Urothelium cell line (cell line): ENCODE measurements at regions not wholly inside any gene's neighbourhood (a gene's known extent, or its start where the extent isn't known, plus 50 kb on each side); places are given as distances from the start of the nearest gene placed in this dataset.

Experiments used
- DNase-seq: peaks from one replicate; pipeline ENCODE4 v3.0.0; 2011; ENCODE audit warnings: low spot score, mixed read lengths
- FAIRE-seq: peaks from 2 replicates; lab custom pipeline; 2011; peaks lifted over from hg19 to GRCh38; lab: Jason Lieb, UNC

GRCh38 chr4:36702245-36702644, 420.8 kb downstream of the DTHD1 start:
- DNase-seq, result no peak
- FAIRE-seq, result no peak

DNA sequence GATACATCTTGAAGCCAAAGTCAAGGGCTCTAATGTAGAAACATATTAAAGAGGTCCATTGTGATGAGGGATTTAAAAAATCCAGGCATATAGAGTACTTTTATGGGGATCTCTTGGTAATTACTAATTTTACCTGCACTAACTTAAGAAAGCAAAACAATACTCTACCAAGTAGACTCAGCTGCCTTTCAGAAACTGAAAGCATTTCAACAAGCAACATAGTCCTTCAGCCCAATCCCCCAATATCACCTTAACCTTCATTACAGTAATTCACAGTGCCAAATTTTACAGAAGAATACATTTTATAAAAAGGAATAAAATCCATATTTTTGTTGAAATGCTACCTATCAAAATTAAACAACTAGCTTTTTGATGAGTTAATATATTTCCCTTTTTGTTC, 422.9 kb downstream of the DTHD1 start:
- DNase-seq (no peak), FAIRE-seq (no peak)

DNA sequence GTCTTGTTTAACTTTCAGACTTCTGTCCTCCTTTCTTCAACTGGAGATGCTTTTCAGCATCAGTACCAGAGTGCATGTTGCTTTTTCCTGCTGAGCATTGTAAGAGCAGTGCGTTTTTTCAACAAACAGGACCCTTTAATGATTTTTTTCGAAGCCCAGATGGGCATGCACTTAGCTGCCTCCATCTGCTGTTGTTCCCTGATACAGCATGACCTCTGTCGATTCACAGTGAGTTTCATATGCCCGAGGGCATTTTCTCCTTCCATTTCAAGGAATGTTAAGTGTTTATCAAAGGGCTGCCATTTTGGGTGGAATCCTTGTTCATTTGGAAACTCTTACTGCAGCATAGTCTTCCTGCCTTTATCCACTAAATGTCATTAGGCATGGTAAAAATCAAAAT, 428.6 kb downstream of the DTHD1 start:
- DNase-seq, result no peak
- FAIRE-seq, result no peak

- DNase-seq (no peak), FAIRE-seq (no peak)
Observed at GRCh38 chr4:36712013-36712412, 430.6 kb downstream of the DTHD1 start.

DNA sequence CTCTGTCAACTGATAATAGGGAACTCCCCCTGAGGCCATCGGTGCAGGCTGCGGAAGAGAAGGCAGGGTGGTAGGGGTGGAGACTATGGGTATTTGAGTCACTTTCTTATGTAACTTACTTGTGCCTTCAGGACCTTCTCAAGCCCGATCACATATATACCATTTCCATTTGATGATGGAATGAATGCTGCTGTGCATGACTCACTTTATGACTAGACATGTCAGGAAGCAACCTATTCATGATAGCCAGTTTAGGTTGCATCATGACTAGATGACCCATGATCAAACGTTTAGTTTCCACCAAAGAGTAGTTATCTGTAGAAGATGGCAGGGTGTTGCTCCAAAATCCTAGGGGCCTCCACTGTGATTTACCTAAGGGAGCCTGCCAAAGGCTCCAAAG, 435.5 kb downstream of the DTHD1 start:
- no peak for DNase-seq
- FAIRE-seq, result no peak

DNA sequence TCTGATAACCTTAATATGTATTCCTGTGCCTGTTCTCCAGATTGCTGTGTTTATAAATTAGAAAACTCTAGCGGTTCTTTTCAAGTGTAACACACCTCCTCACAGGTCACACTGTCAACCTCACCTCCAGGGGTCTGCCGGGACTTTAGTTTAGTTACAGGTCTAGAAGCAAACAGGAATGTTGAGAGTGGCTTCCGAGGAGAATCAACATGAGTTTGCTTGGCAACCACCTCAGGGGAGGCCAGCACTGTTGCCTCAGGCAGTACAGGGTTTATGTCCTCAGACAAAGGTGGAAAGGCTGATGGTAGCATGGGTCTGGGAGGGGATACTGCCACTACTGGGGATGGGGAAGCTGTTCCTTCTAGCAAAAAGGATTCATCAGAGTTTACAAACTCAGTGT, 438.0 kb downstream of the DTHD1 start:
- DNase-seq (no peak), FAIRE-seq (no peak)

DNA sequence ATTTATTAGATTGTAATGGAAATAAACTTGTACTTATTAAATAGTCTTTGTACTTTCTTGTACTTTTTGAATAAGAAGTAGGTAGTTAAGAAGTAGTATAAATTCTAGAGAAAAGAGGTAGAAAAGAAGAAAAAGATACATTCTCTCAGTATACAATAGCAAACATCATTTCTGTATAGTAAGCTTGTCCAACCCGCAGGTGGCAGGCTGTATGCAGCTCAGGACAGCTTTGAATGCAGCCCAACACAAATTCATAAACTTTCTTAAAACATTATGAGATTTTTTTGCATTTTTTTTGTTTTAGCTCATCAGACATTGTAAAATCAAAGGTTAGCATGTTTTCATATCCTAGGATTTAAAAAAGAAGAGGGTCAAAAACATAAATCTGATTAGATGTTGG, 441.6 kb downstream of the DTHD1 start:
- FAIRE-seq, result no peak
- no peak for DNase-seq

DNA sequence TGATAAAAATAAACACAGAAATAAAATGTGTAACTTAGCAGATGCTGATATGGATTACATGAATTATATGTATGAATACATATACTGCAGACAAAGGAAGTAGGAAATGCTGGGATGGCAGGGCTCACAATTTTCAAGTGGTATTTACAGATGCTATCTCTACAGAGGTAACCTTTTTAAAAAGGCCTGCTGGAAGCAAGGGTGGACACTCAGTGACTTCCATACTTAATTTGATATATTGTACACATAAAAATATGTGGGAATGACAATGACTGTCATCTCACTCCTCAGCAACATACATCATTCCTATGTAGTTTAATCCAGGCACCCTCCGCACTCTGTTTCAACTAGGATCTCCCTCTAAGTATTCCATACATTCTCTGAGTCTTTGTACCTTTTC, 452.9 kb downstream of the DTHD1 start:
- DNase-seq, result no peak
- FAIRE-seq, result no peak

GRCh38 chr4:36737691-36738090, 456.3 kb downstream of the DTHD1 start:
- FAIRE-seq (no peak), DNase-seq (no peak)

DNA sequence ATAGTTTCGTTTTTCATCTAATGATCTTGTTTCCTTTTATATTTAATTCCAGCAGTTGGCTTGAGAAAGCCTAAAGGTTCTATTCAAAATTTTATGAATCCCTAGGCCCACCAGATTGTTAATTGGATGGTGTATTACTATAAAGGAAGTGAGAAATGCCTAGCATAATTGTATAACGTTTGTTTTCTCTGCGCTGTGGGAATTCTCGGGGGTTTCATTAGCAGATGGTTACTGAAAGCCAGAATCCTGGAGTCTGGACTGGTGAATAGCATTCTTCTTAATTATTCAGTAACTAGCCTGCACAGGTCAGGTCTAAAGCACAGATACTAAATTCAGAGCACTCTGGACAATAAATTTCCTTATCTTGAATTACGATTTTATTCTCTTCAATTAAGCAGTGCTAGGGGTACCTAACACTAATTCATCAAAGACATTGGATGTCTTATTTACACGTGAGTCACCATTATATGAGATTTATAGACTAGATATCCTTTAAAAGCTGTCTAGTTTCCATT, 459.4 kb downstream of the DTHD1 start:
- no peak for DNase-seq

DNA sequence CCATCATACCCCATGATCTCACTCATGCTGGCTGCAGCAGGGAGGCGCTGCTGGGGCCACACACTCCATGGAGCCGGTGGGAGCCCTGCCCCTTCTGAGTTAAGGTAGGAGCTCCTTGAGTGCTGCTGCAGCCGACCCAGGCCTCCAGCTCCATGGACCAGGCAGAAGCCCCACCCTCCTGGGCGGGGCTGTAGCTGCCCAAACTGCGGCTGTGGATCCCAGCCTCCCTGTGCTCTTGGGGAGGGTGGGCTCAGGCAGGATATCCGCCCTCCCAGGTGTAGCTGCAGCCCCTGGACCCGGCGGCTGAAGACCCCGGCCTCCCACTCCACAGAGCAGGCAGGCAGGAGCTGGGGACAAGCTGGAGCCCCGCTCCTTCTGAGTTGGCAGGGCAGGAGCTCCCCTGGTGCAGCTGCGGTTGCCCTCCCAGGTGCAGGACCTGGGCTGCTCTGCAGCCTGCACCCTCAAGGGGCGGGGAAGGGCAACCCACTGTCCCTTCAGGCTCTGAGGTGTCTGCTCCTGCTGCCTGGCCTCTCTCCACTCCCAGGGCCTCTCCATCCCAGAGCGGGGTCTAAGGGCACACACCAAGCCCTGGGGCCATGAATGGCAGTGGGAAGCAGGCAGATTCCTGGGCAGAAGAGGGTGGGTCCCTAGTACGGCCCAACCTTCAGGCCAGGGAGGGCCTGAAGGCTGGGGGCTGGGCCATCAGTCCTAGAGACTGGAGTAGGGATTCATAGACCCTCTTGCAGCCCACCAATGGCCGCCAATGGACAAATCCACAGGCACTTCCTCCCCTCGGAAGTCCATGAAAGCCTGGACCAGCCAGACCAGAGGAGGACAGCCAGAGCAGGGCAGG, 466.1 kb downstream of the DTHD1 start:
- DNase-seq (no peak), FAIRE-seq (no peak)

More for the DNA sequence above, 459.4 kb downstream of the DTHD1 start:
- FAIRE-seq, result no peak

DNA sequence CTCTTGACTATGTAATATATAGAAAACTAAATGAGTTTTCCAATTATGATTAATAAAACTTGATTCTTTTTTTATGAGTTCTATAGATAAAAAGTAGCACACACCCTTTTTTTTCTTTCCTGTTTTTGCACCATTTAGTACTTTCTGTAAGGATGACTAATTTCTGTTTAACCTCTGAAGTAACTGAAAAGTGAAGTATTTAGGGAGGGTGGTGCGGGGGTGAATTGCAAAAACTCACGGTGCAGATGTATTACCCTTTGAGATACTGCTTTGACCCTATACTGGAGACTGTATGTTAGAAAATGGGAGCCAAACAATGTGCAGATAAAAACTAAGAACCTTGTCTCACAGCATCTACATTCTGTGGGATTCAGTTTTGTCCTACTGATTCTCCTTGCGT, 471.6 kb downstream of the DTHD1 start:
- FAIRE-seq (no peak), DNase-seq (no peak)

- FAIRE-seq, result no peak
- DNase-seq, result no peak
Observed at GRCh38 chr4:36757580-36758311, 476.3 kb downstream of the DTHD1 start.

DNA sequence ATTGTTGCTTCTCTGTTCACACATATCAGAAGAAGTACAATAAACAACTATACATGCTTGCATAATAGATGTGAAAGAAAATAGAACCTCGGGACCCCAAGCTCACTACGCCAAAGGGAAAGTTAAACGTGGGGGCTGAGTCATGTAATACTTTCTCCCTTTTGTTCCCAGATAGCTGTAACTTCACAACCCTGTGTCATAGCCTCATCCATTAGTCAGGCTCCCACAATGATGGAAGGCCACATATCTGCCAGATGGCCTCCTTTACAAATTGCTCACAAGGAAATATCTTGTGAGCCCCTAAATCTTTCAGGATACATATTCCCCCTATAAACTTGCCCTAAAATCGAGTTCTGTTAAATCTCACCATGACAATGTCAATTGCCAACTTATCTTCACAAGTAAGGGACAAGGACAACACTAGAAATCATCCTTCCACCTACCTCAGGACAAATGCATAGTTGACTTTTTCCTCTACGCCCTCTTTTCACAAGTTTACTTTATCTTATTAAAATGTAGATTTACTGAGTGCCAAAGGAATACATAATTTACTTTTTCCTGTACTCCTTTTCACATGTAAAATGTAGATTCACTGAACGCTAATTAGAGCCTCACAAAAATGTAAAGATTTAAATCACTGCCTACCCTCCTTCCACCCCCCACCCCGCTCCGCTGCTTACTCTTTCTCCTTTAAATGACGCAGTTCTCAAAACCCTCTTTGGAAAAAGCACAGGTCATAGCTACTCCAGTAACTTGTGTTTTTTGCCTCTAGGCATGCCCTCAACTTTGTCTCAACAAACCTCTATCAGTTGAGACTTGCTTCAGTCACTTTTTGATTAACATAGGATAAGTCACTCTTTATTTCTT, 477.1 kb downstream of the DTHD1 start:
- no peak for FAIRE-seq
- DNase-seq, result no peak

DNA sequence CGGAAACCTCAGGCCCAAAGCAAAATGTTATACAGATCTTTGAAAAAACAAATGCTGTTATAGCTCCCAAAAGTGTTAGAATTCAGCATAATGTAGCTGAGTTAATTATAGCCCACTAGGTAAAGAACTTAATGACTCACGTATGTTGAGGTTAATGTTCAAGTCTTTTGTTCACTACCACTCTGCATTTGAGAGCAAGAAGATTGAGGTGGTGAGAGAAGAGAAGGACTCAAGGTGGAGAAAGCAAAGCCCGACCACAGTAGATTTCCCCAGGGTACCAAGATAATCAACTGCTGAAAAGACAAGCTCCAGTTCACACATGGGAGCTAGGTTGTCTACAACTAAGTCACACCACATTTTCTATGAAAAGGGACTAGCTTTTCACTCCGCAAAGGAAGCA, 480.2 kb downstream of the DTHD1 start:
- FAIRE-seq (no peak), DNase-seq (no peak)

GRCh38 chr4:36763814-36764213, 480.7 kb upstream of the NWD2 start:
- FAIRE-seq (no peak), DNase-seq (no peak)

GRCh38 chr4:36767596-36767995, 476.9 kb upstream of the NWD2 start:
- DNase-seq (no peak), FAIRE-seq (no peak)

GRCh38 chr4:36771411-36772153, 473.0 kb upstream of the NWD2 start:
- DNase-seq (no peak), FAIRE-seq (no peak)

- FAIRE-seq (no peak), DNase-seq (no peak)
Observed at GRCh38 chr4:36772154-36772516, 472.4 kb upstream of the NWD2 start.

DNA sequence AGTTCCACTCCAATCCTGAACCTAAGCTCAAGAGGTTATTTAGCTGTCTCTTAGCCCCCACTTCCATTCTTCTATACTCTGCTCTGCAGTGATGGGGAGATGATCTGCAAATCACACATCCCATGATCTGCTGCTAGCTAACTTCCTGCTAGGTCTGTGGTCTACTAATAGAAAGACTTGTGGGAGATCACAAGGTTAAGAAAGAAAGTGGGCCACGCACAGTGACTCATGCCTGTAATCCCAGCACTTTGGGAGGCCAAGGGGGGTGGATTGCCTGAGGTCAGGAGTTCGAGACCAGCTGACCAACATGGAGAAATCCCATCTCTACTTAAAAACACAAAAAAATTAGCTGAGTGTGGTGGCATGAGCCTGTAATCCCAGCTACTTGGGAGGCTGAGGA, 471.1 kb upstream of the NWD2 start:
- FAIRE-seq (no peak), DNase-seq (no peak)

- DNase-seq (no peak), FAIRE-seq (no peak)
Observed at GRCh38 chr4:36775544-36775943, 469.0 kb upstream of the NWD2 start.
